AG09319 (cell line): ENCODE measurements at regions not wholly inside any gene's neighbourhood (a gene's known extent, or its start where the extent isn't known, plus 50 kb on each side); places are given as distances from the start of the nearest gene placed in this dataset.
"Not testable (repeated sequence)": the region's sequence is repeated elsewhere in the genome, so short reads cannot be mapped to it uniquely, and the experiment has no call there.

ENCODE experiments used
- DNase-seq: peaks from one replicate; pipeline ENCODE4 v3.0.0-alpha.2; 2010; ENCODE audit warnings: low read depth; ENCODE audit errors: extremely low read depth
- CTCF ChIP-seq: IDR thresholded peaks from 2 replicates; pipeline ENCODE4 v1.5.1; 2011; ENCODE audit warnings: low read depth, mild to moderate bottlenecking, inconsistent platforms, low read length, moderate library complexity

GRCh38 chrX:46130247-46130646, 415.0 kb downstream of the ZNF674 start:
- TF ChIP-seq CTCF = no peak
- DNase-seq = no peak

- no peak for DNase-seq
- TF ChIP-seq CTCF = no peak
Observed at GRCh38 chrX:46125111-46125510, 420.1 kb downstream of the ZNF674 start.

GRCh38 chrX:46117234-46117633, 428.0 kb downstream of the ZNF674 start:
- DNase-seq = no peak
- TF ChIP-seq CTCF = no peak

- not testable (repeated sequence) for DNase-seq
Observed at GRCh38 chrX:46087310-46087709, 457.9 kb downstream of the ZNF674 start.

GRCh38 chrX:46080121-46080520, 465.1 kb downstream of the ZNF674 start:
- DNase-seq = not testable (repeated sequence)

GRCh38 chrX:46072791-46073190, 472.4 kb downstream of the ZNF674 start:
- no peak for TF ChIP-seq CTCF
- no peak for DNase-seq

GRCh38 chrX:46072372-46072771, 472.8 kb downstream of the ZNF674 start:
- DNase-seq = no peak
- TF ChIP-seq CTCF = no peak

GRCh38 chrX:46070421-46070820, 474.8 kb downstream of the ZNF674 start:
- DNase-seq = no peak
- no peak for TF ChIP-seq CTCF

GRCh38 chrX:46059316-46059715, 485.9 kb downstream of the ZNF674 start:
- TF ChIP-seq CTCF = no peak
- DNase-seq = no peak
